ENCODE measurements at regions not wholly inside any gene's neighbourhood (a gene's known extent, or its start where the extent isn't known, plus 50 kb on each side); places are given as distances from the start of the nearest gene placed in this dataset.
"Not testable (repeated sequence)": the region's sequence is repeated elsewhere in the genome, so short reads cannot be mapped to it uniquely, and the experiment has no call there.

- DNase-seq = no peak
Measured at GRCh38 chr13:53408847-53409568, 380.4 kb downstream of the OLFM4 start.

- DNase-seq = no peak
Measured at GRCh38 chr13:53411463-53411862, 382.9 kb downstream of the OLFM4 start.

- no peak for DNase-seq
Measured at GRCh38 chr13:53415135-53415534, 386.5 kb downstream of the OLFM4 start.

GRCh38 chr13:53417601-53418000 is 389.0 kb downstream of the OLFM4 start:
- DNase-seq = no peak

- no peak for DNase-seq
Measured at GRCh38 chr13:53422415-53422814, 393.8 kb downstream of the OLFM4 start.

- no peak for DNase-seq
Measured at GRCh38 chr13:53436396-53436795, 407.8 kb downstream of the OLFM4 start.

GRCh38 chr13:53439439-53440225 is 411.0 kb downstream of the OLFM4 start:
- no peak for DNase-seq

GRCh38 chr13:53442979-53443378 is 414.4 kb downstream of the OLFM4 start:
- DNase-seq = no peak

GRCh38 chr13:53445686-53446085 is 417.1 kb downstream of the OLFM4 start:
- DNase-seq = no peak

- no peak for DNase-seq
Measured at GRCh38 chr13:53447456-53447855, 418.8 kb downstream of the OLFM4 start.

GRCh38 chr13:53447863-53448262 is 419.2 kb downstream of the OLFM4 start:
- no peak for DNase-seq

- not testable (repeated sequence) for DNase-seq
Measured at GRCh38 chr13:53452263-53452808, 423.7 kb downstream of the OLFM4 start.

- no peak for DNase-seq
Measured at GRCh38 chr13:53460796-53461195, 432.2 kb downstream of the OLFM4 start.

- no peak for DNase-seq
Measured at GRCh38 chr13:53463106-53463505, 434.5 kb downstream of the OLFM4 start.

GRCh38 chr13:53466576-53466975 is 438.0 kb downstream of the OLFM4 start:
- no peak for DNase-seq

- DNase-seq = no peak
Measured at GRCh38 chr13:53473397-53473796, 444.8 kb downstream of the OLFM4 start.

- no peak for DNase-seq
Measured at GRCh38 chr13:53474878-53475277, 446.3 kb downstream of the OLFM4 start.

- DNase-seq = no peak
Measured at GRCh38 chr13:53490752-53491151, 462.1 kb downstream of the OLFM4 start.

- DNase-seq = no peak
Measured at GRCh38 chr13:53494406-53494805, 465.8 kb downstream of the OLFM4 start.

GRCh38 chr13:53499576-53500133 is 471.0 kb downstream of the OLFM4 start:
- no peak for DNase-seq

GRCh38 chr13:53501387-53501786 is 472.8 kb downstream of the OLFM4 start:
- DNase-seq = no peak

GRCh38 chr13:53507741-53508140 is 479.1 kb downstream of the OLFM4 start:
- DNase-seq = no peak

- DNase-seq = no peak
Measured at GRCh38 chr13:53512635-53513034, 484.0 kb downstream of the OLFM4 start.

GRCh38 chr13:53513226-53513625 is 484.6 kb downstream of the OLFM4 start:
- DNase-seq = no peak

All from T-helper 1 cell (primary cell).